ENCODE measurements at regions not wholly inside any gene's neighbourhood (a gene's known extent, or its start where the extent isn't known, plus 50 kb on each side); places are given as distances from the start of the nearest gene placed in this dataset.

DNA sequence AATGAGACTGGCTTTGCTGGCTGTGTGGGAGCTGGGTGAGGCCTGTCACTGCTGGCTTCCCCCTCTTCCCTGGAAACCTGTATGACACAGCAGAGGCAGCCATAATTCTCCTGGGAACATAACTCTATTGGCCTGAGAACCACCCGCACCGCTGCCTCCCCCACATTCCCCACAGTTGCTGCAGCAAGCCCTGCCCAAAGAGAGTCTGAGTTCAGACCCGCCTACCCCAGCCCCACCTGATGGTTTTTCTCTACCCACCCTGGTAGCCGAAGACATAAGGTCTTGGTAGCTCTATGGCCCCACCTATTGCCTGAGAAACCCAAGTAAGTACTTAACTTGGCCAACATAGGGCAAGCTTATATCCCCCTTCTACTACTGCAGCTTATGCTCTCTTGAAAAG, 174.8 kb downstream of the C11orf91 start:
- DNase-seq (ENCODE audit: low read depth), result no peak

DNA sequence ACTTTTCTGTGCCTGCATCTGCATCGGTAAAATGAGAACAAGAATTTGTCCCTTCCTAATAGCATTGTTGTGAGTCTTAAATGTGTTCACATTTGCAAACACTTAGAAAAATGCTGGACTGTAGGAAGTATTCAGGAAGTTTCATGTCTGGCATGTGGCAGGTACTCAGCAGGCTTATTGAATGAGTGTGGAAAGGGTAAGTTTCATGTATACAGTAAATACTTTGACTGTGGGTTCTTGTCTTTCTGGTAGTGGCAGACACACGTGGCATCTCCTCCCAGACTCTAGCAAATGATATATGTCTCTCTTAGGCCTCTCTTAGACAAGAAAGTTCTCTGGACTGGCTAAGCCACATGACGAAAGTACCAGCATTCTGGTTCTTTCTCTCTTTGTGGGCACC, 179.2 kb downstream of the C11orf91 start:
- DNase-seq (ENCODE audit: low read depth), result no peak

DNA sequence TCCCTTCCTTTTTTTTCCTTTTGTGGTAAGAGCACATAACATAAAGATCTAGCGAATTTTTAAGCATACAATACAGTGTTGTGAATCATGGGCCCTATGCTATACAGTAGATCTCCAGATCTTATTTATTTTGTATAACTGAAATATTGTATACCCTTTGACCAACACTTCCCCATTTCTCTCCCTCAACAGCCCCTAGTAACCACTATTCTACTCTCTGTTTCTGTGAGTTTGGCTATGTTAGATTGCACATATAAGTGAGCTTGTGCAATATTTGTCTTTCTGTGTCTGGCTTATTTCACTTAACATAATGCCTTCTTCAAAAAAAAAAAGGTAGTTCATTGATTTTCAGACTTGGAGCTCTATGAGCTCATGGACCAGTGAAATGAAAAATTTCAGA, 180.5 kb downstream of the C11orf91 start:
- DNase-seq (ENCODE audit: low read depth), result no peak

GRCh38 chr11:33515347-33515746, 185.3 kb downstream of the C11orf91 start:
- peak; percentile 1 for DNase-seq (ENCODE audit: low read depth)

- DNase-seq (ENCODE audit: low read depth), result no peak
These were observed 186.3 kb downstream of the C11orf91 start for GRCh38 chr11:33514079-33514925.

DNA sequence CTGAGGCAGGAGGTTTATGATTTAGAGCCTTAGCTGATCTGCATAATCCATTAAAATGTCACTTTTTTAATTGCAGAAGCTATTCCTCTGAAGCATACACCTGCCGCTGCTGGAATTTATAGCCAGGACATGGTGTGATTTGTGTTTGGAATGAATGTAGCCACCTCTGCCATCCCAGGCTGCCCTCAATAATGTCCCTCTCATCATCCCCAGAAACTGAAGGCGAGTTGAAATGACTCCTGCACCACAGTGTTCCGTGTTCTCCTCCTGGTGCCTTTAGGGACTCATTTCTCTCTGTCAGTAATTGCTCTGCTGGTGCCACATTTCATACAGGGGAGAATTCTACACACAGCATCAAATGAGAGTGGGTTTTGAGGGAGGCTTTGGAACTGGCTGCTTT, 191.0 kb downstream of the C11orf91 start:
- DNase-seq (ENCODE audit: low read depth), result no peak

DNA sequence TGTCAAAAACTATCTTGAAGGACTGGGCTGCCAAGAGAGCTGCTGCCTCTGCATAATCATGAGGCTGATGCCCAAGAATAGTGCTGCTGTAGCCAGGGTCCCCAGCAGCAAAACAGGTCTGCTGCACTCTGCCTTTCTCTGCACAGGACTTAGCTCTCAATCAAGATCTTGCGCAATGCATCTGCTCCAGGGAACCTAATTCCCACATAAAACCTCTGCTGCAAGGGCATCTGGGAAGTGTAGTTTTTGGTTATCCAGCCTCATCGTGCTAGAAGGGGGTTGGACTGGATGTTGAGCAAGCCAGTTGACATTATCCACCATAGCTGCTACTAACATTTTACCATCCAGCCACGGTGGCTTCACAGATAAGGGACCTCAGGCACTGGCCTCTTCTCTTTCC, 192.7 kb downstream of the C11orf91 start:
- DNase-seq (ENCODE audit: low read depth), result no peak

GRCh38 chr11:33507356-33507755, 193.3 kb downstream of the C11orf91 start:
- DNase-seq (ENCODE audit: low read depth), result no peak

DNA sequence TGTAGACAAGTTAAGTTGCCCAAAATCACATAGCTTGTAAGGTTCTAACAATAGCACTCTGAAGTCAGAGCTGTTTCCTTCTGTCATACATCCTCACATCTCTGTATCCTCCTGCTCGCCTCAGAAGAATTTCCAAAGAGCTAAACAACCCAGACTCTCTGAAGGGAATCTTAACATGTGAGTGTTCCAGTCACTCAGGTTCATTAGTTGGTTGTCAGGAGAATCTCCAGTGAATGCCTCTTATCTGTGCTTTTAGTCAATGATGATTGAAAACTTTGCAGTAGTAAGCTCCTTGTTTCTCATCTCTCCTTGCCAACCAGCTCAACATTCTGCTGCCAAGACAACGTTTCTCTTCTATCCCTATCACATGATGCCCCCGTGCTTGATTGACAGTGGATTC, 195.5 kb downstream of the C11orf91 start:
- no peak for DNase-seq (ENCODE audit: low read depth)

GRCh38 chr11:33500861-33501479, 199.7 kb downstream of the C11orf91 start:
- DNase-seq (ENCODE audit: low read depth), result no peak

DNA sequence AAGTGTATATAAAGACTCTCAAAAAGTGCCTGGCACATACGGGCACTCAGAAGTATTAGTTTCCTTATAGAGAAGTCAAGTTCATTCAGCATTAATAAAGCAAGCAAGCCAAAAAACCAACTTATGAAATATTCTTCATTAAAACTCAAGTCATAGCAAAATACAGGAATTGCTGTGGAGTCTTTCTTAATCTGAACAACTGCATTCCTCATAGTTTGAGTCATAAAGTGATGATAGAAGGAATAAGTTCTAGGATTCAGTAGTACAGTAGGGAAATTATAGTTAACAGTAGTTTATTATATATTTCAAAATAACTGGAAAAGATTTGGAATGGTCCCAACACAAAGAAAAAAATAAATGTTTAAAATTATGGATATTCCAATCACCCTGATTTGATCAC, 200.3 kb downstream of the C11orf91 start:
- DNase-seq (ENCODE audit: low read depth), result no peak

DNA sequence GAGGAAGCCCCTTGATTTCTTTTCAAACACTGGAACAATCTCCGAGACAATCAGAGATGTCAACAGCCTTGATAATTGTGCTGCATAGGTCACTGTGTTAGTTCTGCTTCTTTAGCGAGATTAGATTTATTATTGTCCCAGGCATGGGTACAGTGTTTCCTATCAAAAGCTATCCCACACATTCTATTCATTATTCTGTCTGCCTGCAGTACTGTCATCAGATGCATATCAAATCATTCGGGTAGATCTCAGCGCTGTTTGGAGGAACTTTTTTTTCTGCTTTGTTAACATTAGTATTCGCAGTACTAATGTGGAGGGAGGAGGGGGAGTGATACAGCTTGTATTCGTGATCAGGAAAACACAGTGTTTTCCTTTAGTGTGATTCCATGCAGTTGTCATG, 208.0 kb downstream of the C11orf91 start:
- DNase-seq (ENCODE audit: low read depth), result no peak

GRCh38 chr11:33490842-33491370, 209.7 kb downstream of the C11orf91 start:
- no peak for DNase-seq (ENCODE audit: low read depth)

GRCh38 chr11:33488971-33489370, 211.7 kb downstream of the C11orf91 start:
- DNase-seq (ENCODE audit: low read depth), result no peak

- no peak for DNase-seq (ENCODE audit: low read depth)
These were observed 220.0 kb downstream of the C11orf91 start for GRCh38 chr11:33480626-33481025.

DNA sequence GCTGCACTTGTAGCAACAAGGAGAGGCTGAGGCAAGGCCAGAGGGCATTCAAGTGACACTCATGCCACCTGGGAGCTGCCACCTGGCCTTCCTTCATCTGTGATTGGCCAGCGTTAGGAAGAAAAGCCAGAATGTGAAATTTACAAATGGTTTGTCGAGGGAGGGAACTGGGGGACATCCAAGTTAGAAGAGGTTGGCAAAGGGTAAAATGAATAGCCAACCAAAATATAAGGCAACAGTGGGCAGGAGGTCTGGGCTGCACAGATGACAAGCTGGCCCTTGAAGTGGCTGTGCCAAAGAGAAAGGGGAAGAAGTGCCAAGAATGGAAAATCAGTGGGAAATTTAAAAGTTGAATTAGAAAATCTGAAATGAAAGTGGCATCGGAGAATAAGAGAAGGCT, 221.4 kb downstream of the C11orf91 start:
- DNase-seq (ENCODE audit: low read depth), result no peak

GRCh38 chr11:33478111-33478573, 221.0 kb downstream of the HIPK3 start:
- DNase-seq (ENCODE audit: low read depth), result no peak

GRCh38 chr11:33476945-33477606, 219.9 kb downstream of the HIPK3 start:
- no peak for DNase-seq (ENCODE audit: low read depth)

- DNase-seq (ENCODE audit: low read depth), result no peak
These were observed 218.8 kb downstream of the HIPK3 start for GRCh38 chr11:33475993-33476392.

- no peak for DNase-seq (ENCODE audit: low read depth)
These were observed 217.7 kb downstream of the HIPK3 start for GRCh38 chr11:33474866-33475265.

GRCh38 chr11:33471541-33471940, 214.4 kb downstream of the HIPK3 start:
- no peak for DNase-seq (ENCODE audit: low read depth)

GRCh38 chr11:33467966-33468365, 210.8 kb downstream of the HIPK3 start:
- DNase-seq (ENCODE audit: low read depth), result no peak

DNA sequence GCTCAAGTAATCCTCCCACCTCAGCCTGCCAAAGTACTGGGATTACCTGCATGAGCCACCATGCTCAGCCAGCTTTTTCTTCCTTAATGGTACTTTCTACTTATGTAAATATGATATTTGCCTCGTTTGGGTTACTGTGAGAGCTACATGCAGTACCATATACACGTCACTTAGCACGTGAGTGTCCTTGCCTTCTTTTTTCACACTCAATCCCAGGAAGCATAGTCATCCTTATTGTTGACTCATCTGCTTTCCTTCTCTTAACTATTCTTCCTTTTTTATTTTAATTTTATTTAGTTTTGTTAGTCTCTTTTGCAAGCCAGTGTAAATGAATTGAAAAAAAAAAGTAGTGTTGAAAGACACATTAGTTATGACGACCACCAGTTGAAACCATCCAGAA, 205.9 kb downstream of the HIPK3 start:
- no peak for DNase-seq (ENCODE audit: low read depth)
